Endodermal cell (in vitro differentiated cells): ENCODE measurements at regions not wholly inside any gene's neighbourhood (a gene's known extent, or its start where the extent isn't known, plus 50 kb on each side); places are given as distances from the start of the nearest gene placed in this dataset.
A peak's percentile ranks its signal among the peaks of the same experiment; 100 is the strongest.

ENCODE experiments used
- DNase-seq: peaks from one replicate; pipeline ENCODE4 v3.0.0-alpha.2; 2017
- H3K27ac ChIP-seq: 2 replicates; pipeline ENCODE4 v1.5.1; 2013; ENCODE audit warnings: mild to moderate bottlenecking, low read depth, low read length, moderate library complexity
- H3K27me3 ChIP-seq: 2 replicates; pipeline ENCODE4 v1.6.1; 2013; ENCODE audit warnings: mild to moderate bottlenecking, low read length, moderate library complexity; ENCODE audit not compliant: insufficient read depth, control insufficient read depth, poor library complexity, severe bottlenecking
- H3K36me3 ChIP-seq: 2 replicates; pipeline ENCODE4 v1.7.0; 2013; ENCODE audit warnings: mild to moderate bottlenecking, low read length, moderate library complexity; ENCODE audit not compliant: control insufficient read depth, insufficient read depth
- H3K4me1 ChIP-seq: one replicate; pipeline ENCODE4 v1.7.0; 2013; ENCODE audit warnings: low read length; ENCODE audit not compliant: control insufficient read depth, insufficient read depth
- H3K4me3 ChIP-seq: 2 replicates; pipeline ENCODE4 v1.5.1; 2013; ENCODE audit warnings: mild to moderate bottlenecking, low read length, moderate library complexity
- H3K9ac ChIP-seq: 2 replicates; pipeline ENCODE4 v1.6.1; 2013; ENCODE audit warnings: mild to moderate bottlenecking, low read length, moderate library complexity; ENCODE audit not compliant: poor library complexity, severe bottlenecking; ENCODE audit errors: extremely low read depth
- H3K9me3 ChIP-seq: 2 replicates; pipeline ENCODE4 v1.6.1; 2013; ENCODE audit warnings: mild to moderate bottlenecking, low read length, moderate library complexity; ENCODE audit not compliant: control insufficient read depth
- H3K27ac Mint-ChIP-seq: 2 replicates; pipeline ENCODE4 v1.8.0; 2020; ENCODE audit warnings: mixed read lengths
- H3K27me3 Mint-ChIP-seq: 2 replicates; pipeline ENCODE4 v1.8.0; 2021; ENCODE audit warnings: mild to moderate bottlenecking, mixed read lengths; ENCODE audit not compliant: insufficient read depth
- H3K36me3 Mint-ChIP-seq: 2 replicates; pipeline ENCODE4 v1.8.0; 2020; ENCODE audit warnings: low read depth, mixed read lengths
- H3K4me1 Mint-ChIP-seq: 2 replicates; pipeline ENCODE4 v1.8.0; 2020; ENCODE audit warnings: mixed read lengths
- H3K4me3 Mint-ChIP-seq: 2 replicates; pipeline ENCODE4 v1.8.0; 2020; ENCODE audit warnings: mild to moderate bottlenecking, moderate library complexity, mixed read lengths
- H3K9me3 Mint-ChIP-seq: 2 replicates; pipeline ENCODE4 v1.8.0; 2020; ENCODE audit warnings: mild to moderate bottlenecking, mixed read lengths
- WGBS, 2 experiments: methylation state at CpG; one replicate each; pipeline versions ENCODE4 v1.1.5 to v1.1.7; 2013; ENCODE audit warnings: missing lambda C conversion rate in 2 of 2, mixed read lengths in 1 of 2; ENCODE audit not compliant: insufficient coverage in 1 of 2, insufficient read length in 1 of 2; 5-methylcytosine and 5-hydroxymethylcytosine counted together
- TF ChIP-seq, protein P1 (sequence below): fragments of 200-600 bp; sonication (generic); conservative IDR thresholded peaks from 2 replicates; pipeline ENCODE4 v1.5.0; 2021; ENCODE audit warnings: antibody characterized with exemption, mild to moderate bottlenecking

GRCh38 chr7:20012100-20012499 is 205.1 kb downstream of the MACC1 start:
- Mint-ChIP-seq H3K27me3 (no peaks in the 10 kb centered on the region), H3K4me3 (no peak overlapping the region), H3K27ac (no peak overlapping the region), H3K4me1 (peaks cover 3% of the 10 kb centered on the region), H3K9me3 (no peaks in the 10 kb centered on the region), H3K36me3 (peaks cover 5% of the 10 kb centered on the region)
- 95% methylated on average over 2 of the region's 2 CpGs; no CpG with 5 or more reads in 1 of the 2 experiments for WGBS, 2 experiments
- H3K36me3 ChIP-seq = no peaks in the 10 kb centered on the region
- no peaks in the 10 kb centered on the region for H3K9me3 ChIP-seq
- TF ChIP-seq, protein P1, sequence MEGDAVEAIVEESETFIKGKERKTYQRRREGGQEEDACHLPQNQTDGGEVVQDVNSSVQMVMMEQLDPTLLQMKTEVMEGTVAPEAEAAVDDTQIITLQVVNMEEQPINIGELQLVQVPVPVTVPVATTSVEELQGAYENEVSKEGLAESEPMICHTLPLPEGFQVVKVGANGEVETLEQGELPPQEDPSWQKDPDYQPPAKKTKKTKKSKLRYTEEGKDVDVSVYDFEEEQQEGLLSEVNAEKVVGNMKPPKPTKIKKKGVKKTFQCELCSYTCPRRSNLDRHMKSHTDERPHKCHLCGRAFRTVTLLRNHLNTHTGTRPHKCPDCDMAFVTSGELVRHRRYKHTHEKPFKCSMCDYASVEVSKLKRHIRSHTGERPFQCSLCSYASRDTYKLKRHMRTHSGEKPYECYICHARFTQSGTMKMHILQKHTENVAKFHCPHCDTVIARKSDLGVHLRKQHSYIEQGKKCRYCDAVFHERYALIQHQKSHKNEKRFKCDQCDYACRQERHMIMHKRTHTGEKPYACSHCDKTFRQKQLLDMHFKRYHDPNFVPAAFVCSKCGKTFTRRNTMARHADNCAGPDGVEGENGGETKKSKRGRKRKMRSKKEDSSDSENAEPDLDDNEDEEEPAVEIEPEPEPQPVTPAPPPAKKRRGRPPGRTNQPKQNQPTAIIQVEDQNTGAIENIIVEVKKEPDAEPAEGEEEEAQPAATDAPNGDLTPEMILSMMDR = no peak
- DNase-seq = no peak
- no peaks in the 10 kb centered on the region for H3K27me3 ChIP-seq
- H3K4me3 ChIP-seq = no peak overlapping the region
- no peak overlapping the region for H3K27ac ChIP-seq
- no peaks in the 10 kb centered on the region for H3K4me1 ChIP-seq
- no peak overlapping the region for H3K9ac ChIP-seq

DNA sequence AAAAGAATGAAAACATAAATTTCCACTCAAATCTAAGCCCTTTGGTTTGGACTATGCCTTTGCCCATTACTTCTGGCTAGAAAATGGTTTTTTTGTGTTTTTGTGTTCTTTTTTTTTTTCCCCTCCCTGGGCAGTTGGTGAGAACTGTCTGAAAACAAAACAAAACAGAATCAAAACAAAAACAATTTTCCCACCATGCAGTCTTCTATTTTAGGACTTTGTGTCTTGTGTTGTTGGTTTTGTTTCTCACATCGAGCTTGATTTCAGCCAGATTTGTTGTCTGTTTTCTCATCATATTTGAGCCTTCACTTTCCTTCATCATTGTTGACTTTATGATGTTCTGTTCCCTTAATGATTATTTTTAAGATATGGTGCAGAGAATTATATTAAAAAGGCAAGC is 206.3 kb downstream of the MACC1 start:
- no peaks in the 10 kb centered on the region for H3K27me3 Mint-ChIP-seq
- no peak overlapping the region for H3K27ac Mint-ChIP-seq
- TF ChIP-seq, protein P1 = no peak
- peaks cover 3% of the 10 kb centered on the region for H3K4me1 Mint-ChIP-seq
- no peak overlapping the region for H3K4me3 ChIP-seq
- 100% methylated on average over 1 of the region's 1 CpG; no CpG with 5 or more reads in 1 of the 2 experiments for WGBS, 2 experiments
- H3K36me3 ChIP-seq = peaks cover 4% of the 10 kb centered on the region
- H3K9me3 Mint-ChIP-seq = no peaks in the 10 kb centered on the region
- H3K27ac ChIP-seq = no peak overlapping the region
- no peaks in the 10 kb centered on the region for H3K4me1 ChIP-seq
- H3K36me3 Mint-ChIP-seq = peaks cover 6% of the 10 kb centered on the region
- no peak for DNase-seq
- H3K9me3 ChIP-seq = no peaks in the 10 kb centered on the region
- no peak overlapping the region for H3K4me3 Mint-ChIP-seq
- no peak overlapping the region for H3K9ac ChIP-seq
- H3K27me3 ChIP-seq = no peaks in the 10 kb centered on the region

GRCh38 chr7:20007510-20007909 is 209.7 kb downstream of the MACC1 start:
- H3K27me3 Mint-ChIP-seq = no peaks in the 10 kb centered on the region
- H3K9me3 Mint-ChIP-seq = no peaks in the 10 kb centered on the region
- H3K9me3 ChIP-seq = no peaks in the 10 kb centered on the region
- TF ChIP-seq, protein P1 = no peak
- H3K27ac Mint-ChIP-seq = peak overlapping the region; percentile 48
- H3K36me3 Mint-ChIP-seq = peaks cover 21% of the 10 kb centered on the region
- H3K9ac ChIP-seq = no peak overlapping the region
- DNase-seq = no peak
- H3K4me3 Mint-ChIP-seq = no peak overlapping the region
- no peaks in the 10 kb centered on the region for H3K4me1 ChIP-seq
- H3K4me3 ChIP-seq = no peak overlapping the region
- H3K36me3 ChIP-seq = peaks cover 12% of the 10 kb centered on the region
- H3K4me1 Mint-ChIP-seq = peaks cover 9% of the 10 kb centered on the region
- H3K27ac ChIP-seq = no peak overlapping the region
- H3K27me3 ChIP-seq = no peaks in the 10 kb centered on the region
